Uterus (tissue), 3 donors: ENCODE measurements at regions not wholly inside any gene's neighbourhood (a gene's known extent, or its start where the extent isn't known, plus 50 kb on each side); places are given as distances from the start of the nearest gene placed in this dataset.

Experiments used
- DNase-seq, 2 donors: peaks; one replicate each; pipeline ENCODE4 v3.0.0-alpha.2; 2019 to 2020
- H3K27ac ChIP-seq, 2 donors: fragments of 200-600 bp; sonication (generic); 1 replicate in 1 of 2; 2 replicates in 1 of 2; pipeline ENCODE4 v1.5.1; 2016 to 2018
- H3K27me3 ChIP-seq, 2 donors: fragments of 200-600 bp; sonication (generic); one replicate each; pipeline ENCODE4 v1.5.1; 2018 to 2019; ENCODE audit warnings: control low read depth in 1 of 2
- H3K36me3 ChIP-seq, 2 donors: fragments of 200-600 bp; sonication (generic); one replicate each; pipeline ENCODE4 v1.5.1; 2019; ENCODE audit warnings: control low read depth in 1 of 2
- H3K4me1 ChIP-seq, 2 donors: fragments of 200-600 bp; sonication (generic); one replicate each; pipeline ENCODE4 v1.5.1; 2018 to 2019; ENCODE audit warnings: control low read depth in 1 of 2
- H3K4me3 ChIP-seq, 2 donors: fragments of 200-600 bp; sonication (generic); 1 replicate in 1 of 2; 2 replicates in 1 of 2; pipeline ENCODE4 v1.5.1; 2018 to 2019; ENCODE audit warnings: mild to moderate bottlenecking in 1 of 2
- H3K9me3 ChIP-seq, 2 donors: fragments of 200-600 bp; sonication (generic); one replicate each; pipeline ENCODE4 v1.5.1; 2019; ENCODE audit warnings: control low read depth in 1 of 2
- CTCF ChIP-seq, 4 experiments: fragments of 200-600 bp in 2 of 4; fragments of 450-650 bp in 2 of 4; sonication (generic) in 2 of 4; IDR thresholded peaks; one replicate each; pipeline ENCODE4 v1.5.1; 2016 to 2019; ENCODE audit warnings: antibody characterized with exemption in 4 of 4, mild to moderate bottlenecking in 2 of 4, moderate library complexity in 1 of 4
- POLR2A ChIP-seq, 2 donors: fragments of 450-650 bp; IDR thresholded peaks; one replicate each; pipeline ENCODE4 v1.6.1; 2016; ENCODE audit warnings: antibody characterized with exemption in 2 of 2, mild to moderate bottlenecking in 1 of 2, moderate library complexity in 1 of 2
- intact Hi-C: fragments of 100-400 bp; cut with DNase I; formaldehyde crosslinking; loops from one replicate; pipeline ENCODE4 v1.15.1; 2023; ENCODE audit warnings: low total_unique reads
- donor health status: DM: yes; HTN: yes; CAD: no.

GRCh38 chr6:22451962-22452361 is 117.4 kb upstream of the HDGFL1 start:
- no peaks in the 10 kb centered on the region for H3K36me3 ChIP-seq
- H3K4me3 ChIP-seq = no peak overlapping the region
- no peaks in the 10 kb centered on the region for H3K9me3 ChIP-seq
- H3K27me3 ChIP-seq = no peaks in the 10 kb centered on the region
- TF ChIP-seq CTCF (IDR thresholded peaks at IDR 0.05) (no peak), POLR2A (IDR thresholded peaks at IDR 0.05) (no peak)
- intact Hi-C loops = no loop called here
- H3K4me1 ChIP-seq = no peaks in the 10 kb centered on the region
- no peak for DNase-seq
- no peak overlapping the region for H3K27ac ChIP-seq

GRCh38 chr6:22455378-22455777 is 114.0 kb upstream of the HDGFL1 start:
- DNase-seq = no peak
- Histone ChIP-seq H3K36me3 (no peaks in the 10 kb centered on the region), H3K4me3 (no peak overlapping the region), H3K4me1 (no peaks in the 10 kb centered on the region), H3K9me3 (no peaks in the 10 kb centered on the region), H3K27me3 (no peaks in the 10 kb centered on the region), H3K27ac (no peak overlapping the region)
- TF ChIP-seq POLR2A (IDR thresholded peaks at IDR 0.05) (no peak), CTCF (IDR thresholded peaks at IDR 0.05) (no peak)
- intact Hi-C loops = no loop called here

DNA sequence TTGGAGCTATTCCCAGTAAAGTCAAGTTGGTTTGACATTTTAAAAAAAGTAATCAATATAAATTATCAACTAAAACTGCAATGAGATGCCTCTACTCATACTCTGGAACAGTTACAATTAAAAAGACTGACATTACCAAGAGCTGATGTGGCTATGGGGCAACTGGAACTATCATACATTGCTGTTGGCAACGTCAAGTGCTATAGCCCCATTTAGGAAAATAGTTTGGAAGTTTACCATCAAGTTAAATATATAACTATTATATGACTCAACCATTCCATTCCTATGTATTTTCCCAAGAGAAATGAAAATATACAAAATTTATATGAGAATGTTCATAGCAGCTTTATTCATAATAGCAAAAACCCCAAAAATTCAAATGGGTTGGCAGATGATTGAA is 111.4 kb upstream of the HDGFL1 start:
- no peaks in the 10 kb centered on the region for H3K9me3 ChIP-seq
- no peaks in the 10 kb centered on the region for H3K27me3 ChIP-seq
- no peak overlapping the region for H3K27ac ChIP-seq
- intact Hi-C loops = no loop called here
- H3K36me3 ChIP-seq = no peaks in the 10 kb centered on the region
- no peak for TF ChIP-seq POLR2A (IDR thresholded peaks at IDR 0.05)
- no peak for TF ChIP-seq CTCF (IDR thresholded peaks at IDR 0.05)
- H3K4me3 ChIP-seq = no peak overlapping the region
- H3K4me1 ChIP-seq = no peaks in the 10 kb centered on the region
- no peak for DNase-seq

DNA sequence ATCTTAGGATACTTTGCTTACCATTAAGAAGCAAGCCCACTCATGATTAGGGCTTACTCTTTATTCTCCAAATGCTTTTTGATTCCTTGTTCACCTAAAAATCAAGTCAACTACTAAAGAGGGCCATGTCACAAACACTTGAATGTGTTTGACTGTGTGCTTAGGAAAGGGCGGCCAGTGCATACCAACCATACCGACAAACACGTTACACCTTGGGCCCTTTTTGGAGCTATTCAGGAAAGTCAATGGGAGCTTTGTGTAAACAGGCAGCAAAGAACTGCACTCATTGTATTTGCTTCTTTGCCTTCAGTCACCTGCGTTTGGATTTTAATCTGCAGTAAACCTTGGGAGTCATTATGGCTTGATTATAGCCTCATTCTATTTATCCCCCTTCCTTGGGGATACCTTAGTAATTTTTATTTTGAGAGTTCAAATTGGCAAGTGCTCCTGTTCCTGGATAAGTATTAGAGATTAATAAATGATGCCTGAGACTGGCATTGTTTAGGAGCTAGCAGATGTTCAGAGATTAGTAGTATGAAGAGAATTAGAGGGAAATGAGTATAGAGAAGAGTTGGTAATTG is 102.6 kb upstream of the HDGFL1 start:
- no peak for TF ChIP-seq CTCF (IDR thresholded peaks at IDR 0.05)
- TF ChIP-seq POLR2A (IDR thresholded peaks at IDR 0.05) = no peak
- DNase-seq = no peak
- no peaks in the 10 kb centered on the region for H3K4me1 ChIP-seq
- intact Hi-C loops = no loop called here
- H3K27ac ChIP-seq = no peak overlapping the region
- H3K9me3 ChIP-seq = no peaks in the 10 kb centered on the region
- H3K27me3 ChIP-seq = no peaks in the 10 kb centered on the region
- no peak overlapping the region for H3K4me3 ChIP-seq
- no peaks in the 10 kb centered on the region for H3K36me3 ChIP-seq

DNA sequence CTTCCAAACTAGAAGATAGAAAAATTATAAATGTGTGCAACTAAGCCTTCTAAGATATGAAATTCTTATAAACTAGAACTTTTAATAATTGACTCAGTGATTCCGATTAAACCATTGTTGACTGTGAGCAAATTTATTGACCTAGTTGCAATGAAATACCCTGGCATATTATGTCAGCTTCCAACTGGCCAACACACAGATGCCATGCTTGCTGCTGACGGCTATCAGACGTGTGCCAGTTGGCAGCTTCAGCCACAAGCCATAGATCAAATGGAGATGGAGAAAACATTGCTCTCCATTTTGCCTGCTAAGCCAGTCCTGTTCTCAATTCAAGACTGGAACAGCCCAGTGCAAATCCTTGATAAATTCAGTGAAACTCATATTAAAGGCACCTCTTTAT is 101.7 kb upstream of the HDGFL1 start:
- intact Hi-C loops = no loop called here
- TF ChIP-seq CTCF (IDR thresholded peaks at IDR 0.05) (no peak), POLR2A (IDR thresholded peaks at IDR 0.05) (no peak)
- Histone ChIP-seq H3K4me3 (no peak overlapping the region), H3K27me3 (no peaks in the 10 kb centered on the region), H3K36me3 (no peaks in the 10 kb centered on the region), H3K4me1 (no peaks in the 10 kb centered on the region), H3K9me3 (no peaks in the 10 kb centered on the region), H3K27ac (no peak overlapping the region)
- DNase-seq = no peak
